ENCODE measurements at regions not wholly inside any gene's neighbourhood (a gene's known extent, or its start where the extent isn't known, plus 50 kb on each side); places are given as distances from the start of the nearest gene placed in this dataset.

GRCh38 chr12:74619884-74620283 lies 82.2 kb downstream of the ATXN7L3B start:
- Histone ChIP-seq H3K4me3 (ENCODE audit: low read length in 2 of 2) (no peak overlapping the region), H3K9me3 (ENCODE audit: control insufficient read depth, low read length) (no peaks in the 10 kb centered on the region), H3K36me3 (ENCODE audit: control insufficient read depth in 1 of 2, insufficient read depth in 2 of 2, low read length in 1 of 2) (no peaks in the 10 kb centered on the region), H3K27me3 (ENCODE audit: control insufficient read depth in 1 of 2, insufficient read depth in 2 of 2, low read length in 1 of 2) (no peaks in the 10 kb centered on the region), H3K27ac (ENCODE audit: low read depth in 1 of 2, low read length in 2 of 2) (no peak overlapping the region), H3K4me1 (ENCODE audit: control insufficient read depth in 1 of 2, insufficient read depth in 2 of 2, low read length in 2 of 2) (no peaks in the 10 kb centered on the region)
- WGBS, 2 donors = 87 to 90% methylated on average over 1 of the region's 1 CpG
- intact Hi-C loops (cut with DNase I) = no loop called here
- DNase-seq (no peak), ATAC-seq (ENCODE audit: low FRiP score) (no peak)

GRCh38 chr12:74620921-74621320 lies 83.3 kb downstream of the ATXN7L3B start:
- WGBS, 2 donors = 34 to 40% methylated on average over 2 of the region's 2 CpGs
- intact Hi-C loops (cut with DNase I) = no loop called here
- Histone ChIP-seq H3K27ac (ENCODE audit: low read depth in 1 of 2, low read length in 2 of 2) (no peak overlapping the region), H3K4me3 (ENCODE audit: low read length in 2 of 2) (no peak overlapping the region), H3K27me3 (ENCODE audit: control insufficient read depth in 1 of 2, insufficient read depth in 2 of 2, low read length in 1 of 2) (no peaks in the 10 kb centered on the region), H3K4me1 (ENCODE audit: control insufficient read depth in 1 of 2, insufficient read depth in 2 of 2, low read length in 2 of 2) (no peaks in the 10 kb centered on the region), H3K9me3 (ENCODE audit: control insufficient read depth, low read length) (no peaks in the 10 kb centered on the region), H3K36me3 (ENCODE audit: control insufficient read depth in 1 of 2, insufficient read depth in 2 of 2, low read length in 1 of 2) (no peaks in the 10 kb centered on the region)
- no peak for ATAC-seq (ENCODE audit: low FRiP score)
- no peak for DNase-seq

DNA sequence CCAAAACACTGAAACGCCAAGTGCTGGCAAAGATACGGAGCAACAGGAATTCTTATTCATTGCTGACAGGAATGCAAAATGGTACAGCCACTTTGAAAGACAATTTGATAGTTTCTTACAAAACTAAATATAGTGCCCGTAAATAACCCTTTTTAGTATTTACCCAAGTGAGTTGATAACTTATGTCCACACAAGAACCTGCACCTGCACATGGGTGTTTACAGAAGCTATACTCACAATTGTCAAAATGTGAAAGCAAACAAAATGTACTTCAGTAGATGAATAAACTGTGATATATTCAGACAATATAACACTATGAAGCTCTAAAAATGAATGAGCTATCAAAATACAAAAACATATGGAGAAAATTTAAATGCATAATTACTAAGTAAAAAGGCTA lies 86.6 kb downstream of the ATXN7L3B start:
- WGBS, 2 donors = 55 to 67% methylated on average over 3 of the region's 3 CpGs
- DNase-seq (no peak), ATAC-seq (ENCODE audit: low FRiP score) (no peak)
- Histone ChIP-seq H3K36me3 (ENCODE audit: control insufficient read depth in 1 of 2, insufficient read depth in 2 of 2, low read length in 1 of 2) (no peaks in the 10 kb centered on the region), H3K27me3 (ENCODE audit: control insufficient read depth in 1 of 2, insufficient read depth in 2 of 2, low read length in 1 of 2) (no peaks in the 10 kb centered on the region), H3K27ac (ENCODE audit: low read depth in 1 of 2, low read length in 2 of 2) (no peak overlapping the region), H3K4me3 (ENCODE audit: low read length in 2 of 2) (no peak overlapping the region), H3K4me1 (ENCODE audit: control insufficient read depth in 1 of 2, insufficient read depth in 2 of 2, low read length in 2 of 2) (no peaks in the 10 kb centered on the region), H3K9me3 (ENCODE audit: control insufficient read depth, low read length) (no peaks in the 10 kb centered on the region)
- intact Hi-C loops (cut with DNase I) = no loop called here

GRCh38 chr12:74626397-74626796 lies 88.8 kb downstream of the ATXN7L3B start:
- Histone ChIP-seq H3K4me3 (ENCODE audit: low read length in 2 of 2) (no peak overlapping the region), H3K27ac (ENCODE audit: low read depth in 1 of 2, low read length in 2 of 2) (no peak overlapping the region), H3K4me1 (ENCODE audit: control insufficient read depth in 1 of 2, insufficient read depth in 2 of 2, low read length in 2 of 2) (no peaks in the 10 kb centered on the region), H3K27me3 (ENCODE audit: control insufficient read depth in 1 of 2, insufficient read depth in 2 of 2, low read length in 1 of 2) (no peaks in the 10 kb centered on the region), H3K36me3 (ENCODE audit: control insufficient read depth in 1 of 2, insufficient read depth in 2 of 2, low read length in 1 of 2) (no peaks in the 10 kb centered on the region), H3K9me3 (ENCODE audit: control insufficient read depth, low read length) (no peaks in the 10 kb centered on the region)
- intact Hi-C loops (cut with DNase I) = no loop called here
- ATAC-seq (ENCODE audit: low FRiP score) (no peak), DNase-seq (no peak)

DNA sequence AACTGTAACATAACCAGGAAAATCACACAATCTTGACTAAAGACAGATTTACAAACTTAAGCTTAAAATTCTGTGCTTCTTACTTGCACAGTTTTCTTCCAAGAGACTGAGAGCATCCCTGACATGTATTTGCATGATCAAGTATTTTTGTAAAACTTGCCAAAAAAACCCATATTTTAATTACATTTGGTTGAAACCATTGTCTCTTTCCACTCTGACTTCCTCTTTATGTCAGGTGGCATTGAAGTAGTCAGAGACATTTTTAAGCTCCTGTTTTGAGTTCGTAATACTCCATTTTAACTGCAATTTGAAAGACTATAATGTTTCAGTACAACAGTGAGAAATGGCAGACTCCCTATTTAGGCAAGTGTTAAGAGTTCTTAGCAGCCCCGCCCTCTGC lies 103.6 kb downstream of the ATXN7L3B start:
- 78 to 85% methylated on average over 2 of the region's 2 CpGs for WGBS, 2 donors
- Histone ChIP-seq H3K4me1 (ENCODE audit: control insufficient read depth in 1 of 2, insufficient read depth in 2 of 2, low read length in 2 of 2) (no peaks in the 10 kb centered on the region), H3K27ac (ENCODE audit: low read depth in 1 of 2, low read length in 2 of 2) (no peak overlapping the region), H3K9me3 (ENCODE audit: control insufficient read depth, low read length) (no peaks in the 10 kb centered on the region), H3K27me3 (ENCODE audit: control insufficient read depth in 1 of 2, insufficient read depth in 2 of 2, low read length in 1 of 2) (no peaks in the 10 kb centered on the region), H3K4me3 (ENCODE audit: low read length in 2 of 2) (no peak overlapping the region), H3K36me3 (ENCODE audit: control insufficient read depth in 1 of 2, insufficient read depth in 2 of 2, low read length in 1 of 2) (no peaks in the 10 kb centered on the region)
- intact Hi-C loops (cut with DNase I) = no loop called here
- no peak for DNase-seq
- no peak for ATAC-seq (ENCODE audit: low FRiP score)

GRCh38 chr12:74641694-74642093 lies 104.1 kb downstream of the ATXN7L3B start:
- Histone ChIP-seq H3K4me3 (ENCODE audit: low read length in 2 of 2) (no peak overlapping the region), H3K27ac (ENCODE audit: low read depth in 1 of 2, low read length in 2 of 2) (no peak overlapping the region), H3K36me3 (ENCODE audit: control insufficient read depth in 1 of 2, insufficient read depth in 2 of 2, low read length in 1 of 2) (no peaks in the 10 kb centered on the region), H3K9me3 (ENCODE audit: control insufficient read depth, low read length) (no peaks in the 10 kb centered on the region), H3K27me3 (ENCODE audit: control insufficient read depth in 1 of 2, insufficient read depth in 2 of 2, low read length in 1 of 2) (no peaks in the 10 kb centered on the region), H3K4me1 (ENCODE audit: control insufficient read depth in 1 of 2, insufficient read depth in 2 of 2, low read length in 2 of 2) (no peaks in the 10 kb centered on the region)
- intact Hi-C loops (cut with DNase I) = no loop called here
- WGBS, 2 donors = 67 to 70% methylated on average over 2 of the region's 2 CpGs
- ATAC-seq (ENCODE audit: low FRiP score) = no peak
- DNase-seq = peak in 1 of 2 donors; percentile 33

DNA sequence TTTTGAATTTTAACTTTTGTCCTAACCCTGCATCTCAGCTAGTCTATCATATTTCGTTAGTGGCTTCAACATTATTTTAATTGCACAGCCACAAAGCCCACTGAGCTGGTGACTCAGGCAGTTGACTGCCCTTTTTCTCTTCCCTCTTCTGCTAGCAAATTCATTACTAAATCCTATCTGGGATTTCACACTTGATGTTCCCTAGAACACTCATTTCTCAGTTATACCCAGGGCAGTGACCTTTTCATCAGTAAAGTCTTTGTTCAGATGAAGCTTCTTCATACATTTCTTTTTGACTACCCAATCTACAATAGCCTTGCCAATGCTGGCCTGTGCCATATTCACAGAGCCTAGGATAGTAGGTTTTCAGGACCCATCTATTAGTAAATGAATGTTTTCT lies 107.0 kb downstream of the ATXN7L3B start:
- no peak for DNase-seq
- 66 to 67% methylated on average over 1 of the region's 1 CpG for WGBS, 2 donors

DNA sequence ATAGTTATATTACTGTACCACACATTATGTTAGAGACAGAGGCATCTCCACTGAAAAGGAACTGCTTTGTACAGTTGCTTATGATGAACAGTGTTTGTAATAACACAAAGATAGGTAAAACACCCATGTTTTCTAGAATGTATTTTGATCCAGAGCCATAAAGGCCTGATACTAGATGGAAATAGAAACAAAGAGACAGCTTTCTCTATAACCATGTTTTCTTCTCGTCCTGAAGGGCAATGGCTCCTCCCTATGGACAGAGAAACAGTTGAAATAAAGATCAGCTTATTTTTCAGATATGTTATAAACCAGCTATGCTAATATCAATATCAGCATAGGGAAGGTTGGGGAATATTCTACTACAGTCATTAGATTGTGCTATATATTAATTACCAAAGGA lies 109.2 kb downstream of the ATXN7L3B start:
- Histone ChIP-seq H3K36me3 (ENCODE audit: control insufficient read depth in 1 of 2, insufficient read depth in 2 of 2, low read length in 1 of 2) (no peaks in the 10 kb centered on the region), H3K9me3 (ENCODE audit: control insufficient read depth, low read length) (no peaks in the 10 kb centered on the region), H3K27me3 (ENCODE audit: control insufficient read depth in 1 of 2, insufficient read depth in 2 of 2, low read length in 1 of 2) (no peaks in the 10 kb centered on the region), H3K27ac (ENCODE audit: low read depth in 1 of 2, low read length in 2 of 2) (no peak overlapping the region), H3K4me1 (ENCODE audit: control insufficient read depth in 1 of 2, insufficient read depth in 2 of 2, low read length in 2 of 2) (no peaks in the 10 kb centered on the region), H3K4me3 (ENCODE audit: low read length in 2 of 2) (no peak overlapping the region)
- WGBS, 2 donors = 14 to 24% methylated on average over 1 of the region's 1 CpG
- intact Hi-C loops (cut with DNase I) = no loop called here
- ATAC-seq (ENCODE audit: low FRiP score) = no peak
- no peak for DNase-seq

More for the DNA sequence above, 107.0 kb downstream of the ATXN7L3B start:
- Histone ChIP-seq H3K36me3 (ENCODE audit: control insufficient read depth in 1 of 2, insufficient read depth in 2 of 2, low read length in 1 of 2) (no peaks in the 10 kb centered on the region), H3K9me3 (ENCODE audit: control insufficient read depth, low read length) (no peaks in the 10 kb centered on the region), H3K27ac (ENCODE audit: low read depth in 1 of 2, low read length in 2 of 2) (no peak overlapping the region), H3K4me3 (ENCODE audit: low read length in 2 of 2) (no peak overlapping the region), H3K4me1 (ENCODE audit: control insufficient read depth in 1 of 2, insufficient read depth in 2 of 2, low read length in 2 of 2) (no peaks in the 10 kb centered on the region), H3K27me3 (ENCODE audit: control insufficient read depth in 1 of 2, insufficient read depth in 2 of 2, low read length in 1 of 2) (no peaks in the 10 kb centered on the region)
- intact Hi-C loops (cut with DNase I) = no loop called here
- ATAC-seq (ENCODE audit: low FRiP score) = no peak

- ATAC-seq (ENCODE audit: low FRiP score) (no peak), DNase-seq (no peak)
- no peaks in the 10 kb centered on the region for H3K36me3 ChIP-seq (ENCODE audit: control insufficient read depth in 1 of 2, insufficient read depth in 2 of 2, low read length in 1 of 2)
- intact Hi-C loops (cut with DNase I) = no loop called here
- no peak overlapping the region for H3K4me3 ChIP-seq (ENCODE audit: low read length in 2 of 2)
- no peaks in the 10 kb centered on the region for H3K27me3 ChIP-seq (ENCODE audit: control insufficient read depth in 1 of 2, insufficient read depth in 2 of 2, low read length in 1 of 2)
- H3K4me1 ChIP-seq (ENCODE audit: control insufficient read depth in 1 of 2, insufficient read depth in 2 of 2, low read length in 2 of 2) = no peaks in the 10 kb centered on the region
- no peak overlapping the region for H3K27ac ChIP-seq (ENCODE audit: low read depth in 1 of 2, low read length in 2 of 2)
- no peaks in the 10 kb centered on the region for H3K9me3 ChIP-seq (ENCODE audit: control insufficient read depth, low read length)
- WGBS, 2 donors = 9 to 12% methylated on average over 2 of the region's 2 CpGs
These were observed 109.6 kb downstream of the ATXN7L3B start for GRCh38 chr12:74647256-74647655.

Data from aorta (tissue), 5 donors.